ENCODE measurements at regions not wholly inside any gene's neighbourhood (a gene's known extent, or its start where the extent isn't known, plus 50 kb on each side); places are given as distances from the start of the nearest gene placed in this dataset.
A peak's percentile ranks its signal among the peaks of the same experiment; 100 is the strongest.

- no peak for TF ChIP-seq CTCF (IDR thresholded peaks at IDR 0.05; ENCODE audit: insufficient read depth, missing control alignments)
- no peak for FAIRE-seq
- DNase-seq (ENCODE audit: insufficient read length, low spot score), result no peak
These were observed 693.4 kb upstream of the TMEFF2 start for GRCh38 chr2:192888109-192888508.

GRCh38 chr2:192887337-192887736 lies 692.6 kb upstream of the TMEFF2 start:
- FAIRE-seq, result peak; percentile 38
- DNase-seq (ENCODE audit: insufficient read length, low spot score), result no peak
- no peak for TF ChIP-seq CTCF (IDR thresholded peaks at IDR 0.05; ENCODE audit: insufficient read depth, missing control alignments)

GRCh38 chr2:192886636-192887035 lies 691.9 kb upstream of the TMEFF2 start:
- TF ChIP-seq CTCF (IDR thresholded peaks at IDR 0.05; ENCODE audit: insufficient read depth, missing control alignments), result no peak
- DNase-seq (ENCODE audit: insufficient read length, low spot score) (no peak), FAIRE-seq (no peak)

GRCh38 chr2:192885569-192886160 lies 690.9 kb upstream of the TMEFF2 start:
- DNase-seq (ENCODE audit: insufficient read length, low spot score), result no peak
- FAIRE-seq, result peak; percentile 41

GRCh38 chr2:192877159-192877558 lies 682.4 kb upstream of the TMEFF2 start:
- TF ChIP-seq CTCF (IDR thresholded peaks at IDR 0.05; ENCODE audit: insufficient read depth, missing control alignments), result no peak
- DNase-seq (ENCODE audit: insufficient read length, low spot score) (no peak), FAIRE-seq (no peak)

More at GRCh38 chr2:192885569-192886160, 690.9 kb upstream of the TMEFF2 start:
- no peak for TF ChIP-seq CTCF (IDR thresholded peaks at IDR 0.05; ENCODE audit: insufficient read depth, missing control alignments)

- FAIRE-seq (no peak), DNase-seq (ENCODE audit: insufficient read length, low spot score) (no peak)
- no peak for TF ChIP-seq CTCF (IDR thresholded peaks at IDR 0.05; ENCODE audit: insufficient read depth, missing control alignments)
These were observed 682.0 kb upstream of the TMEFF2 start for GRCh38 chr2:192876698-192877097.

- TF ChIP-seq CTCF (IDR thresholded peaks at IDR 0.05; ENCODE audit: insufficient read depth, missing control alignments), result no peak
- no peak for FAIRE-seq
- no peak for DNase-seq (ENCODE audit: insufficient read length, low spot score)
These were observed 660.0 kb upstream of the TMEFF2 start for GRCh38 chr2:192854706-192855105.

Measured in D721Med (cell line).